Panc1 (cell line): ENCODE measurements at regions not wholly inside any gene's neighbourhood (a gene's known extent, or its start where the extent isn't known, plus 50 kb on each side); places are given as distances from the start of the nearest gene placed in this dataset.

Experiments used
- ATAC-seq: fragments of 200-7000 bp; cut with Tn5 transposase; 2 replicates; pipeline ENCODE4 v1.9.1; 2020; ENCODE audit warnings: mild to moderate bottlenecking, moderate library complexity
- BruUV-seq: library from RNA; stranded (reverse); fragments of 400-500 nt; replicated peaks from 2 replicates; lab custom pipeline; 2021; lab: Mats Ljungman, UMichigan
- CTCF ChIA-PET: fragments of 300-600 bp; sonication (Branson Sonifier 250); formaldehyde crosslinking; loops from one replicate; lab custom pipeline; 2022; ENCODE audit warnings: antibody characterized with exemption; lab: Charles Lee
- POLR2A ChIA-PET: fragments of 300-600 bp; sonication (Branson Sonifier 250); formaldehyde crosslinking; loops from one replicate; lab custom pipeline; 2022; ENCODE audit warnings: antibody characterized with exemption; lab: Charles Lee
- DNase-seq: peaks from one replicate; pipeline ENCODE4 v3.0.0-alpha.2; 2010; ENCODE audit warnings: low read depth, low spot score
- H3K27ac ChIP-seq: 2 replicates; pipeline ENCODE4 v1.5.1; 2011; ENCODE audit warnings: mild to moderate bottlenecking, low read length, inconsistent platforms
- H3K27me3 ChIP-seq: fragments of 200-500 bp; sonication (Bioruptor generic); 2 replicates; pipeline ENCODE4 v1.6.0; 2014; ENCODE audit warnings: low read length, inconsistent platforms; ENCODE audit not compliant: control insufficient read depth, insufficient read depth
- H3K36me3 ChIP-seq: fragments of 200-500 bp; sonication (Bioruptor generic); 2 replicates; pipeline ENCODE4 v1.5.1; 2014; ENCODE audit warnings: inconsistent platforms, mild to moderate bottlenecking, low read length, moderate library complexity; ENCODE audit not compliant: control insufficient read depth, insufficient read depth
- H3K4me1 ChIP-seq: 2 replicates; pipeline ENCODE4 v1.5.1; 2011; ENCODE audit warnings: inconsistent platforms, mild to moderate bottlenecking, low read length, moderate library complexity; ENCODE audit not compliant: control insufficient read depth, insufficient read depth
- H3K4me3 ChIP-seq, 2 experiments: 2 replicates each; pipeline ENCODE4 v1.5.1; 2011 to 2012; ENCODE audit warnings: low read depth in 2 of 2, low read length in 2 of 2, mild to moderate bottlenecking in 2 of 2, inconsistent platforms in 1 of 2, moderate library complexity in 1 of 2
- H3K9me3 ChIP-seq: fragments of 200-500 bp; sonication (Bioruptor generic); 2 replicates; pipeline ENCODE4 v1.5.1; 2014; ENCODE audit warnings: low read depth, mild to moderate bottlenecking, inconsistent platforms, low read length, moderate library complexity; ENCODE audit not compliant: control insufficient read depth, insufficient read depth
- POLR2AphosphoS5 ChIP-seq: IDR thresholded peaks from 2 replicates; pipeline ENCODE4 v1.6.1; 2012; ENCODE audit warnings: mild to moderate bottlenecking, low read depth, low read length, moderate library complexity
- REST ChIP-seq, 2 experiments: IDR thresholded peaks; 2 replicates each; pipeline ENCODE4 v1.6.1; 2011 to 2012; ENCODE audit warnings: low read depth in 2 of 2, control low read depth in 1 of 2, low read length in 1 of 2, mild to moderate bottlenecking in 1 of 2, moderate library complexity in 1 of 2; ENCODE audit not compliant: insufficient read depth in 1 of 2
- SIN3A ChIP-seq: IDR thresholded peaks from 2 replicates; pipeline ENCODE4 v1.6.1; 2012; ENCODE audit warnings: low read depth, mild to moderate bottlenecking, low read length, moderate library complexity, borderline replicate concordance; ENCODE audit not compliant: insufficient read depth
- TCF7L2 ChIP-seq: IDR thresholded peaks from 2 replicates; pipeline ENCODE4 v1.6.1; 2011; ENCODE audit warnings: mild to moderate bottlenecking, low read depth, low read length, inconsistent platforms
- in situ Hi-C: cut with HindIII; loops from 2 replicates; pipeline ENCODE4 v1.10.0; 2016; ENCODE audit warnings: low sequenced_read_pairs, low pct_unique_long_range_greater_than_20kb
- intact Hi-C: fragments of 100-400 bp; cut with micrococcal nuclease; formaldehyde crosslinking; loops from one replicate; pipeline ENCODE4 v1.10.0; 2022; ENCODE audit not compliant: unreplicated experiment
- TF ChIP-seq, protein P1 (sequence below): fragments of 450-650 bp; IDR thresholded peaks from 2 replicates; pipeline ENCODE4 v1.5.1; 2017; ENCODE audit warnings: mild to moderate bottlenecking

GRCh38 chr1:22343456-22344328 is 108.0 kb upstream of the ZBTB40 start:
- POLR2A ChIA-PET, result no interaction called here

GRCh38 chr1:22344329-22344630 is 107.4 kb upstream of the ZBTB40 start:
- DNase-seq (no peak), ATAC-seq (no peak)
- Histone ChIP-seq H3K4me1 (peaks cover 8% of the 10 kb centered on the region), H3K36me3 (no peaks in the 10 kb centered on the region), H3K27me3 (no peaks in the 10 kb centered on the region; the same call in 1 of the 2 replicates), H3K4me3 (no peak overlapping the region), H3K9me3 (no peaks in the 10 kb centered on the region), H3K27ac (no peak overlapping the region)
- in situ Hi-C loops, result no loop called here
- POLR2A ChIA-PET, result no interaction called here
- no peak for TF ChIP-seq SIN3A
- TF ChIP-seq REST (IDR thresholded peaks at IDR 0.05; ENCODE audit: insufficient read depth in 1 of 2, low read depth in 2 of 2, low read length in 1 of 2), result no peak
- TF ChIP-seq, protein P1, sequence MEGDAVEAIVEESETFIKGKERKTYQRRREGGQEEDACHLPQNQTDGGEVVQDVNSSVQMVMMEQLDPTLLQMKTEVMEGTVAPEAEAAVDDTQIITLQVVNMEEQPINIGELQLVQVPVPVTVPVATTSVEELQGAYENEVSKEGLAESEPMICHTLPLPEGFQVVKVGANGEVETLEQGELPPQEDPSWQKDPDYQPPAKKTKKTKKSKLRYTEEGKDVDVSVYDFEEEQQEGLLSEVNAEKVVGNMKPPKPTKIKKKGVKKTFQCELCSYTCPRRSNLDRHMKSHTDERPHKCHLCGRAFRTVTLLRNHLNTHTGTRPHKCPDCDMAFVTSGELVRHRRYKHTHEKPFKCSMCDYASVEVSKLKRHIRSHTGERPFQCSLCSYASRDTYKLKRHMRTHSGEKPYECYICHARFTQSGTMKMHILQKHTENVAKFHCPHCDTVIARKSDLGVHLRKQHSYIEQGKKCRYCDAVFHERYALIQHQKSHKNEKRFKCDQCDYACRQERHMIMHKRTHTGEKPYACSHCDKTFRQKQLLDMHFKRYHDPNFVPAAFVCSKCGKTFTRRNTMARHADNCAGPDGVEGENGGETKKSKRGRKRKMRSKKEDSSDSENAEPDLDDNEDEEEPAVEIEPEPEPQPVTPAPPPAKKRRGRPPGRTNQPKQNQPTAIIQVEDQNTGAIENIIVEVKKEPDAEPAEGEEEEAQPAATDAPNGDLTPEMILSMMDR, result no peak
- no peak for TF ChIP-seq POLR2AphosphoS5
- no peak for TF ChIP-seq TCF7L2
- CTCF ChIA-PET, result no interaction called here
- no TSS peak for BruUV-seq
- intact Hi-C loops, result no loop called here

More at GRCh38 chr1:22343456-22344328, 108.0 kb upstream of the ZBTB40 start:
- DNase-seq (no peak), ATAC-seq (no peak)
- CTCF ChIA-PET, result no interaction called here
- Histone ChIP-seq H3K27ac (no peak overlapping the region), H3K4me1 (peaks cover 8% of the 10 kb centered on the region), H3K4me3 (no peak overlapping the region), H3K27me3 (no peaks in the 10 kb centered on the region; the same call in 1 of the 2 replicates), H3K36me3 (no peaks in the 10 kb centered on the region), H3K9me3 (no peaks in the 10 kb centered on the region)
- no TSS peak for BruUV-seq
- in situ Hi-C loops, result no loop called here
- no peak for TF ChIP-seq SIN3A
- intact Hi-C loops, result no loop called here
